ENCODE measurements at regions not wholly inside any gene's neighbourhood (a gene's known extent, or its start where the extent isn't known, plus 50 kb on each side); places are given as distances from the start of the nearest gene placed in this dataset.

DNA sequence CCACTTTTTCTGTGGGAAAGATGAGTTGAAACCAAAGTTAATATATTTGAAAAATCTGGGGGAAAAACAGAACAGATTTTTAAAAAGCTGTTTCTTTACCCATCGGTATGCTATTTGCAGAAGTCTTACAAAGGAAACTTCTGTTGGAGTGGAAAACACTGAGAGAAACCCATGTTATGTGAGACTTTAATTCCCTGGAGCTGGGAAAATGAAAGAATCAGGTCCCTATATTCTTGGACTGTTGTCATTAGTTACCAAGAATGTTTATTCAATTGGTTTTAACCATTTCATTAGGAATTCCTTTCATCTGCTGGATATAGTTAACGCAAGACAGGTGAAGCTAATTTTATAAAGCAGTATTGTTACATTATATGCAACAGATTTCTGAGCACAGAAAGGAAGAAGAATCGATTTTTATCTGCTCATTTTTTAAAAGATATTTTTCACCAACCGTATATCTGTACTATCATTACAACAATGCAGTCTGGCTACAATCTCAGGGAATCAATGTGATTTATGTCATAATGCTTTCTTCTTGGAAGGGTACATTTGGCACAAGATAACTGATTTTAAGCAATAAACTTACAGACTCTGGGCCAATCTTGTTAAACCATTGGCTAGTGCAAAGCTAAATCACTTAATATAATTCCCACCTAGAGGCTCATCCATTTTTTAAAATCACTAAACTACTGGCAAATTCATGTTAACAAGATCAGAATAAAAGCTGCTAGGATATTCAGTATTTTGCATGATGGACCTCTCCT, 170.0 kb downstream of the MOXD1 start:
- Mint-ChIP-seq H3K36me3 (ENCODE audit: low read depth) (peaks cover under 1% of the 10 kb centered on the region; the same call in 1 of the 2 replicates), H3K4me1 (ENCODE audit: low read depth) (peaks cover 50% of the 10 kb centered on the region), H3K27me3 (ENCODE audit: insufficient read depth) (no peaks in the 10 kb centered on the region), H3K4me3 (no peak overlapping the region), H3K9me3 (peaks cover 5% of the 10 kb centered on the region), H3K27ac (no peak overlapping the region)
- no peak for DNase-seq
- TF ChIP-seq, protein P1, sequence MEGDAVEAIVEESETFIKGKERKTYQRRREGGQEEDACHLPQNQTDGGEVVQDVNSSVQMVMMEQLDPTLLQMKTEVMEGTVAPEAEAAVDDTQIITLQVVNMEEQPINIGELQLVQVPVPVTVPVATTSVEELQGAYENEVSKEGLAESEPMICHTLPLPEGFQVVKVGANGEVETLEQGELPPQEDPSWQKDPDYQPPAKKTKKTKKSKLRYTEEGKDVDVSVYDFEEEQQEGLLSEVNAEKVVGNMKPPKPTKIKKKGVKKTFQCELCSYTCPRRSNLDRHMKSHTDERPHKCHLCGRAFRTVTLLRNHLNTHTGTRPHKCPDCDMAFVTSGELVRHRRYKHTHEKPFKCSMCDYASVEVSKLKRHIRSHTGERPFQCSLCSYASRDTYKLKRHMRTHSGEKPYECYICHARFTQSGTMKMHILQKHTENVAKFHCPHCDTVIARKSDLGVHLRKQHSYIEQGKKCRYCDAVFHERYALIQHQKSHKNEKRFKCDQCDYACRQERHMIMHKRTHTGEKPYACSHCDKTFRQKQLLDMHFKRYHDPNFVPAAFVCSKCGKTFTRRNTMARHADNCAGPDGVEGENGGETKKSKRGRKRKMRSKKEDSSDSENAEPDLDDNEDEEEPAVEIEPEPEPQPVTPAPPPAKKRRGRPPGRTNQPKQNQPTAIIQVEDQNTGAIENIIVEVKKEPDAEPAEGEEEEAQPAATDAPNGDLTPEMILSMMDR (IDR thresholded peaks at IDR 0.05): no peak

DNA sequence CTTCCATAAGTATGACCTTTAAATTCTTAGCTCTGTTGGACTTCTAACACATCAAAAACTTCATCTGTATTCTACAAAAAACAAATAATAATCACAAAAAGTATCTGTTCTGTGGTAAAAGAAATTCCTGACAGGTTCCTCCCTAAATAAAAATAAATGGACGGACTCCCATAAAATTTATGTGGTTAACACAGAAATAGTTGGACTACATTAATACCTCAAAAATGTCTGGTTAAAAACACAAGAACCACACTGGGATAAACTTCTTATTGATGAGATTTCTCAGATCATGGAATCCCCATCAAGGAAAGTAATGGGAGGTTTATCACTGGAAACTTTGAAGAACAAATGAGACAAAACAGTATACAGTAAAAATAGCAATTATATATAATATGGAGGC, 172.4 kb downstream of the MOXD1 start:
- TF ChIP-seq, protein P1 (IDR thresholded peaks at IDR 0.05): no peak
- Mint-ChIP-seq H3K4me3 (peak overlapping the region; percentile 39), H3K9me3 (peaks cover 25% of the 10 kb centered on the region), H3K27ac (peak overlapping the region; percentile 54), H3K36me3 (ENCODE audit: low read depth) (peaks cover 17% of the 10 kb centered on the region), H3K27me3 (ENCODE audit: insufficient read depth) (no peaks in the 10 kb centered on the region), H3K4me1 (ENCODE audit: low read depth) (peaks cover 26% of the 10 kb centered on the region)
- DNase-seq: peak; percentile 38

DNA sequence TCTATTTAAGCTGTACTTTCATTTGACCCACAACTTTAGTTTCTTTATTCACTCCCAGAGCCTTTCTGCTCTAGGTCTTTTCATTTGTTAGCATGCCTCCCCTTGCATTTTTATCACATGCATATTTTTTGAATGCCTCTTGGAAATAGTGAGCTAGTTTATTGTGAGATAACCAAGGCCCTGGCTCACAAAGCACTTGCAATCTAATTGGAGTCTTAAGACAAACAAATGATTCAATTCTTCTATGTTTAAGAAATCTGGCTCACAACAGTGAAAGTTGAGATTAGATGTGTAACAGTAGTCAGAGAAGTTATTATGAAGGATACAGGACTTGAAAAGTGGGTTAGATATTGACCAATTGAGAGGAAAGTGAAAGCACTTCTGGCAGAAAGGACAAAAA, 173.4 kb downstream of the MOXD1 start:
- H3K9me3 Mint-ChIP-seq: peaks cover 25% of the 10 kb centered on the region

DNA sequence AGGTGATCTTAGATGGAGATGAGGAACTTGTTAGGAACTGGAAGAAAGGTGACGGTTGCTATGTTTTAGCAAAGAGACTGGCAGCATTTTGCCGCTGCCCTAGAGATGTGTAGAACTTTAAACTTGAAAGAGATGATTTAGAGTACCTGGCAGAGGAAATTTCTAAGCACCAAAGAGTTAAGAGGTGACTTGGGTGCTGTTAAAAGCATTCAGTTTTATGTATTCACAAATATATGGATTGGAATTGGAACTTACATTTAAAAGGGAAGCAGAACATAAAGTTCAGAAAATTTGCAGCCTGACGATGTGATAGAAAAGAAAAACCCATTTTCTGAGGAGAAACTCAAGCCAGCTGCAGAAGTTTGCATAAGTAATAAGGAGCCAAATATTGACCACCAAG, 176.3 kb downstream of the MOXD1 start:
- TF ChIP-seq, protein P1 (IDR thresholded peaks at IDR 0.05): no peak
- H3K9me3 Mint-ChIP-seq: peaks cover 25% of the 10 kb centered on the region
- H3K27me3 Mint-ChIP-seq (ENCODE audit: insufficient read depth): no peaks in the 10 kb centered on the region
- DNase-seq: no peak
- no peak overlapping the region for H3K4me3 Mint-ChIP-seq
- peaks cover 27% of the 10 kb centered on the region for H3K4me1 Mint-ChIP-seq (ENCODE audit: low read depth)
- H3K36me3 Mint-ChIP-seq (ENCODE audit: low read depth): peaks cover 17% of the 10 kb centered on the region
- no peak overlapping the region for H3K27ac Mint-ChIP-seq

More for the DNA sequence above, 173.4 kb downstream of the MOXD1 start:
- Mint-ChIP-seq H3K27me3 (ENCODE audit: insufficient read depth) (no peaks in the 10 kb centered on the region), H3K36me3 (ENCODE audit: low read depth) (peaks cover 17% of the 10 kb centered on the region), H3K27ac (peak overlapping the region; percentile 30), H3K4me1 (ENCODE audit: low read depth) (peaks cover 26% of the 10 kb centered on the region), H3K4me3 (peak overlapping the region; percentile 21)
- peak; percentile 65 for DNase-seq
- TF ChIP-seq, protein P1 (IDR thresholded peaks at IDR 0.05): no peak

DNA sequence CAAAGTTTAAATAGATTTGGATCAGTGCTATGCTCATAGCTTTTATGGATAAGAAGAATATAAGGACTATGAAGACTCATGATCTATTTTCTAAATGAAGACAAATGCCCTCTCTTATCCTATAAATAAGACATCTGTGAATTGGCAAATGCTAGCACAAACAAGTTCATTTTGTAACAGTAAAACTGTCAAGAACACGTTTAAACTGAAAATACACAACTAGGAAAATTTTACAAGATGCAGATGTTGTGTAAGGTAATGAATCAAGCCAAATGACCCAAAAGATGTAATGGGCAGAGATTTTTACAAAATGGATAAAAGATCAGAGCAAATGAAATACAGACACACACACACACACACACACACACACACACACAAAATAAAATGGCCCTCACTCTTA, 180.5 kb downstream of the MOXD1 start:
- no peaks in the 10 kb centered on the region for H3K27me3 Mint-ChIP-seq (ENCODE audit: insufficient read depth)
- H3K4me1 Mint-ChIP-seq (ENCODE audit: low read depth): peaks cover 11% of the 10 kb centered on the region
- peaks cover 14% of the 10 kb centered on the region for H3K9me3 Mint-ChIP-seq
- no peak overlapping the region for H3K27ac Mint-ChIP-seq
- H3K4me3 Mint-ChIP-seq: no peak overlapping the region
- DNase-seq: no peak
- TF ChIP-seq, protein P1 (IDR thresholded peaks at IDR 0.05): no peak
- peaks cover 11% of the 10 kb centered on the region for H3K36me3 Mint-ChIP-seq (ENCODE audit: low read depth)

Data from HFFc6 (cell line).